AG04449 (cell line): ENCODE measurements at regions not wholly inside any gene's neighbourhood (a gene's known extent, or its start where the extent isn't known, plus 50 kb on each side); places are given as distances from the start of the nearest gene placed in this dataset.

Experiments used
- CTCF ChIA-PET: fragments of 350-600 bp; formaldehyde crosslinking; extraction: SDS; loops from one replicate; lab custom pipeline; 2021; ENCODE audit warnings: antibody characterized with exemption; lab: Yijun Ruan, JAX
- POLR2A ChIA-PET: fragments of 400-600, 350-600 bp; formaldehyde crosslinking; extraction: SDS; loops from one replicate; lab custom pipeline; 2020; ENCODE audit warnings: antibody characterized with exemption, inconsistent platforms; lab: Yijun Ruan, JAX
- DNase-seq: peaks from one replicate; pipeline ENCODE4 v3.0.0-alpha.2; 2010; ENCODE audit warnings: low read depth, low spot score
- H3K4me3 ChIP-seq: 2 replicates; pipeline ENCODE4 v1.5.1; 2011; ENCODE audit warnings: low read depth, mild to moderate bottlenecking, control low read depth, low read length
- TF ChIP-seq, protein P1 (sequence below): IDR thresholded peaks from one replicate; pipeline ENCODE4 v1.5.1; 2011; ENCODE audit warnings: mild to moderate bottlenecking, moderate library complexity, low read length, control low read depth, inconsistent platforms; ENCODE audit not compliant: insufficient read depth; ENCODE audit errors: missing control alignments

DNA sequence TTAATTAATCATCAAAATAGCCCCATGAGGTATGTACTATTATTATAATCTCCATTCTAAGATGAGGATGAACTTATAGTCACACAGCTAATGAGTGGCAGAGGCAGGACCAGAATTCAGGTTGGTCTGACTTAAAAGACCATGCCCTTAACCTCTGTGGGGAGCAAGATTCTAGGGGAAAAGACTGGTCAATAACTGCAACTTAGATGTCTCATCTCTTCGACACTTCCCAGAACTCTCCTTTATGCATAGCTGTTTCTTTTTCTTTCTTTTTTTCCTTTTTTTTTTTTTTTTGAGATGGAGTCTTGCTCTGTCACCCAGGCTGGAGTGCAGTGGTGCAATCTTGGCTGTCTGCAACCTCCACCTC, 66.3 kb upstream of the RTN4 start:
- ChIA-PET POLR2A (no interaction called here), CTCF (no interaction called here)
- no peak overlapping the region for H3K4me3 ChIP-seq
- TF ChIP-seq, protein P1, sequence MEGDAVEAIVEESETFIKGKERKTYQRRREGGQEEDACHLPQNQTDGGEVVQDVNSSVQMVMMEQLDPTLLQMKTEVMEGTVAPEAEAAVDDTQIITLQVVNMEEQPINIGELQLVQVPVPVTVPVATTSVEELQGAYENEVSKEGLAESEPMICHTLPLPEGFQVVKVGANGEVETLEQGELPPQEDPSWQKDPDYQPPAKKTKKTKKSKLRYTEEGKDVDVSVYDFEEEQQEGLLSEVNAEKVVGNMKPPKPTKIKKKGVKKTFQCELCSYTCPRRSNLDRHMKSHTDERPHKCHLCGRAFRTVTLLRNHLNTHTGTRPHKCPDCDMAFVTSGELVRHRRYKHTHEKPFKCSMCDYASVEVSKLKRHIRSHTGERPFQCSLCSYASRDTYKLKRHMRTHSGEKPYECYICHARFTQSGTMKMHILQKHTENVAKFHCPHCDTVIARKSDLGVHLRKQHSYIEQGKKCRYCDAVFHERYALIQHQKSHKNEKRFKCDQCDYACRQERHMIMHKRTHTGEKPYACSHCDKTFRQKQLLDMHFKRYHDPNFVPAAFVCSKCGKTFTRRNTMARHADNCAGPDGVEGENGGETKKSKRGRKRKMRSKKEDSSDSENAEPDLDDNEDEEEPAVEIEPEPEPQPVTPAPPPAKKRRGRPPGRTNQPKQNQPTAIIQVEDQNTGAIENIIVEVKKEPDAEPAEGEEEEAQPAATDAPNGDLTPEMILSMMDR: no peak
- DNase-seq: no peak

DNA sequence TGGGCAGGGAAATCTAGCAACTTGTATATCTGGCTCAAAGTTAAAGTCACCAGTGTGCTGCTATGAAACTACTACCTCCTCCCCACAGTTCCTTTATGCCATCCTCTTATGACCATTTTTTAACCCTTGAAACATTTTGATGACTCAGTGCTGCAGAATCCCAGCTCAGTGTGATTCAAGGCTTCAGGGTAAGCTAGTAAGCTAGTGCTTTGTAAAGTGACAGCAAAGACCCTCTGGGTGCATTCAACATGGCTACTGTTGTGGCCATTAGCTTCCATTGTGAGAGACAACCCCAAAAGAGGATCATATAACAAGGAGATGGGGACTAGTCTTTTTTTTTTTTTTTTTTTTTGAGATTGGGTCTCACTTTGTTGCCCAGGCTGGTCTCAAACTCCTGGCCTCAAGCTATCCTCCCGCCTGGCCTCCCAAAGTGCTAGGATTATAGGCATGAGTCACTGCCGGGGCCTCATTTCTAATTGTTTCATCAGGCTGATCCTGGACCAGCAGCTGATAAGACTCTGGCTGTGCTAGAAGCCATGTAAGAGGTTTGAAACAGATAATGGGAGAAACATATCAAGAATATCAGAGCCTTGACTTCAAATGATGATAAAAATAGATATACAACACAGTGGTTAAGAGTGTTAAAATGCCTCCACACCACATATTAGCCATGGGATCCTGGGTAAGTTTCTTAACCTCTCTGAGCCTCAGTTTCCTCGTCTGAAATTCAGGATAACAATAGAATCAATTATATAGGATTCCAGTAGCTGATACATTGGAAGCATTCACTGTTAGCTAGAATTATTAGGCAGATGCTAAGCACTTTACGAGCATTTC, 65.7 kb upstream of the RTN4 start:
- CTCF ChIA-PET: interaction anchor here (0.8 to 1.3 kb wide), 3 partner anchors 53 to 216 kb away, joined by 3 to 5 read pairs (median 3); no protein-coding TSS in a partner anchor
- no peak overlapping the region for H3K4me3 ChIP-seq
- TF ChIP-seq, protein P1: no peak
- POLR2A ChIA-PET: interaction anchor here (1.7 kb wide), 1 partner anchor 66 kb away, joined by 9 read pairs; the partner anchor contains the start of gene RTN4
- no peak for DNase-seq

DNA sequence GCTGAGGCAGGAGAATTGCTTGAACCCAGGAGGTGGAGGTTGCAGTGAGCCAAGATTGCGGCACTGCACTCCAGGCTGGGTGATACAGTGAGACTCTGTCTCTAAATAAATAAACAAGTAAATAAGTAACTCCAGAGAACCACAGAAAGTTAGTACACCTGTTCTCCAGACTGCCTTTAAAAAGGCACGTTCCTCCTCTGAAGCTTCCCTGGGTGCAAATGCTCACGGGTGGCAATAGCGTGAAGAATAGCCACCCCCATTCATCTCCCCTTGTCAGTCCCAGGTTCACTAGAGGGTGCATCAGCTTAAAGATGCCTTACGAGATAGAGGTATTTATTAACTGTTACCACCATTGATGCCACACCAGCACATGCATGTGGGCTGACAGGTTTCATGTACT, 64.3 kb upstream of the RTN4 start:
- POLR2A ChIA-PET: interaction anchor here (1.7 kb wide), 1 partner anchor 65 kb away, joined by 9 read pairs; the partner anchor contains the start of gene RTN4
- TF ChIP-seq, protein P1: no peak
- CTCF ChIA-PET: interaction anchor here (0.9 to 1.2 kb wide), 2 partner anchors 211 to 215 kb away, joined by 3 to 5 read pairs; no protein-coding TSS in a partner anchor
- no peak for DNase-seq
- no peak overlapping the region for H3K4me3 ChIP-seq

DNA sequence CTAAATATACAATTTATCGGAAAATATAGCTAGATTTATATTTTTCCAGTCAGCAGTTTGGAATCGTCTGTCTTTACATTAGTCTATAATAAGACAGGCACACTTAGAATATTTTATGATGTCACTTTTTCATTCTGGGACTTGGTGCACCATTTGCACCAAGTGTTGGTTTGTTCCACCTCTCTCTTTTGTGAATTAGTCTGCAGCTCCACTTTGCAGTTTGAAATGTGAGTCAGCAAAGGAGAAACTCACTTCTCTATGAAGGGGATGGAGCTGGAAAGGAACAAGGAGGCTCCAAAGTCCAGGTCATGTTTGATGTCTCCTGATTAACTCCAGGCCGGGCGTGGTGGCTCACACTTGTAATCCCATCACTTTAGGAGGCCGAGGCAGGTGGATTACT, 63.8 kb upstream of the RTN4 start:
- no peak for DNase-seq
- TF ChIP-seq, protein P1: no peak
- H3K4me3 ChIP-seq: no peak overlapping the region
- ChIA-PET POLR2A (no interaction called here), CTCF (interaction anchor here (0.9 kb wide), 1 partner anchor 210 kb away, joined by 3 read pairs; no protein-coding TSS in a partner anchor)

DNA sequence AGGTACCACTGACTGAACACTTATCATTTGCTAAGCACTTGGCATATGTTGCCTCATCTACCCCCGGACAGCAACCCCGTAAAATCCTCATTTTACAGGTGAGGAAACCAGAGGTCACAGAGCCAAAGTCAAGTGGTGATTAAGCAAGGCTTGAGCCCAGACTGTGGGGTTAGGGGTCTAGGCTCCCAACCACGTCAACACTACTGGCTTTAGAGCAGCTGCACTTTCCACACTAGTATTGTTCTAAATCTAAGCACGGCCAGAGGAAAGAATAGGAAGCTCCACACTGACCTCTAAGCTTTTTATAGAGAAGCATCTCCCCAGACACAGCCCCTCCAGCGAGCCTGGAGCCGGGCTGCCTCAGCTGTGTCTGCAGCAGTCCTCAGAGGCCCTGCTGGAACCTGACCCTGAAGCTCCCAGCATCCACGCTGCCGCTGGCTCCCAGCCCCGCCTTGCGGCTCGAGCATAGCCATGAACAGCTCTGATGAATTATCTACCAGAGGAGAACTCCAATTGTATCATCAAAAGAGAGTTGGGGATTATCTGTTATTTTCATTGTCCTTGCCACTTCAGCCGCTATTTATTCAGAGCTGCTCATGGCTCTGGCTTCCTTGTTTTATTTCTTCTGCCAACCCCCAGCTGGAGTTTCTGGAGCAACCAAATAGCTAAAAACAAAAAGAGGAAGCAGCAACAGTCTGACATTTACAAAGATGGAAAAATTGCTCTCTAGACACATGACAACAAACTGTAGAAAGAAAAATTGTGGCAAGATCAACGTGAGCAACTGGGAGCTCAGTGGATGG, 62.2 kb upstream of the RTN4 start:
- DNase-seq: no peak
- CTCF ChIA-PET: interaction anchor here (1.0 to 1.4 kb wide), 5 partner anchors 9 to 101 kb away, joined by 3 to 7 read pairs (median 4); no protein-coding TSS in a partner anchor
- H3K4me3 ChIP-seq: no peak overlapping the region; the same call in 1 of the 2 replicates
- POLR2A ChIA-PET: interaction anchor here (0.9 to 2.7 kb wide), 5 partner anchors 8 to 64 kb away, joined by 3 to 14 read pairs (median 10); partner anchors contain the start of gene RTN4
- TF ChIP-seq, protein P1: no peak
